ENCODE measurements at regions not wholly inside any gene's neighbourhood (a gene's known extent, or its start where the extent isn't known, plus 50 kb on each side); places are given as distances from the start of the nearest gene placed in this dataset.
"Not testable (repeated sequence)": the region's sequence is repeated elsewhere in the genome, so short reads cannot be mapped to it uniquely, and the experiment has no call there.

DNA sequence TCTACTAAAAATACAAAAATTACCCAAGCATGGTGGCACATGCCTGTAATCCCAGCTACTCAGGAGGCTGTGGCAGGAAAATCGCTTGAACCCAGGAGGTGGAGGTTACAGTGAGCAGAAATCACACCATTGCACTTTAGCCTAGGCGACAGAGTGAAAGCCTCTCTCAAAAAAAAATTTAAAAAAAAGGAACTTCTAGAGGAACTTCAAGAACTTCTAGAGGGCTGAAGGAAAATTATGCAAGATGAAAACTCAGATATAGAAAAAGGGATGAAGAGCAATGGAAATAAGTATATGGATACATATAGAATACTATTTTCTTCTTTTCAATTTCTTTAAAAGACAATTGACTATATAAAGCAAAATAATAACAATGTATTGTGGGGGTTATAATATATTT lies 51.2 kb upstream of the PRR5 start:
- no peak for DNase-seq

DNA sequence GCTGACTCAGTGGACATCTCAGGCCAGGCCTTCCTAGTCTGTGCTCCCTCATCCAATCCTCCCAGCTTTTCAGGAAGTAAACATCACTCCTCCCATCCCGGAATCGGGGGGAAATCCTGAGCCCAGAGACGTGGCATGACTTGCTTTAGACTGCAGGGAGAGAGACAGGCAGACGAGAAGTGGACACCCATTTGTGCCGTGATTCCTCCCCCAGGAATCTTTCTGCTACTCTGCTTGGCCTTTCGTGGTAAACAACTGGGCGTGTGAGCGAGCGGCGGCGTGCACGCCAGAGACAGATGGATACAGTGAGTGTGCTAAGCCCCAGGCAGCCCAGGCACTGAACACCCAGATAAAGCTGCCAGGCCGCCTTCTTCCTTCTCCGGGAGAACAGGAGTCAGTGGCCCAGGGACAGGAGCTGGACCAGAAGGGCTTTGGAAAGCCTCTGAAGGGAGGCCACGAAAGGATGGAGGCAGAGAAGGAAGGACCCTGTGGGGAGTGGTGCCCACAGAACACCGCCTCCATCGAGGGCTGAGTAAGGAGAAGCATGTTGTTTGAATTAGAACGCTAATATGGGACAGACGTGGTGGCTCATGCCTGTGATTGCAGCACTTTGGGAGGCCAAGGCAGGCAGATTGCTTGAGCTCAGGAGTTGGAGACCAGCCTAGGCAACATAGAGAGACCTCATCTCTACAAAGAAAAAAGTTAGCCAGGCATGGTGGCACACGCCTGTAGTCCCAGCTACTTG lies 53.0 kb upstream of the PRR5 start:
- DNase-seq: no peak

DNA sequence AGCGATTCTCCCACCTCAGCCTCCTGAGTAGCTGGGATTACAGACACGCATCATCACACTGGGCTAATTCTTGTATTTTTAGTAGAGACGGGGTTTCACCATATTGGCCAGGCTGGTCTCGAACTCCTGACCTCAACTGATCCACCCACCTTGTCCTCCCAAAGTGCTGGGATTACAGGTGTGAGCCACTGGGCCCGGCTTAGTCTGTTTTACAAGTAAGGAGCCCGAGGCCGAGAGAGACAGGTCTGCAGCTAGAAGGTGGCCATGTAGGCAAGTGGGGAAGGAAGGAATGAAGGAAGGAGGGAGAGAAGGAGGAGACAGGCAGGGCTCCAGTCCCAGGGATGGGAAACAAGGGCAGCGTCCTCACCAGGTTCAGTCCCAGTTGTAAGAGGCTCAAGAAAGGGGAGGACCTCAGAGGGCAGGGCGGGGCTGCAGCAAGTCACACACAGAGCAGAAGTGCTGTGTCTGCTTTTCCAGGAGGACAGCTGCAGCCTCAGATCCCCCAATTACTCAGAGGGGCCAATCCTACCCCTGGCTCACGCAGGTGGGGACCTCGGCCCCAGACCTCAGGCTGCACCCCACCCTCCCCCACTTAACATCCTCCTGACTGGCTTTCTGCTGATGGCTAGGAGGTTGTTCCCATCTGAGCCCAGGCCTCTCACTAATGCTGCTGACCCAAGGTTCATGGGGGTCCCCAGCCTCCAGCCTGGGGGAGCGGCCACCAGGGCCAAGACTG lies 53.8 kb upstream of the PRR5 start:
- no peak for DNase-seq

DNA sequence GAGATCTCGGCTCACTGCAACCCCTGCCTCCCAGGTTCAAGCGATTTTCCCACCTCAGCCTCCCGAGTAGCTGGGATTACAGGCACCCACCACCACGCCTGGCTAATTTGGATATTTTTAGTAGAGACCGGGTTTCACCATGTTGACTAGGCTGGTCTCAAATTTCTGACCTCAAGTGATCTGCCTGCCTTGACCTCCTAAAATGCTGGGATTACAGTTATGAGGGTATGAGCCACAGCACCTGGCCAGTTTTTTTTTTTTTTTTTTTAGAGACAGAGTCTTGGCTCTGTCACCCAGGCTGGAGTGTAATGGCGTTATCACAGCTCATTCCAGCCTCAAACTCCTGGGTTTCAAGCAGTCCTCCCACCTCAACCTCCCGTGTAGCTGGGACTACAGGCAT lies 54.9 kb upstream of the PRR5 start:
- DNase-seq: no peak

DNA sequence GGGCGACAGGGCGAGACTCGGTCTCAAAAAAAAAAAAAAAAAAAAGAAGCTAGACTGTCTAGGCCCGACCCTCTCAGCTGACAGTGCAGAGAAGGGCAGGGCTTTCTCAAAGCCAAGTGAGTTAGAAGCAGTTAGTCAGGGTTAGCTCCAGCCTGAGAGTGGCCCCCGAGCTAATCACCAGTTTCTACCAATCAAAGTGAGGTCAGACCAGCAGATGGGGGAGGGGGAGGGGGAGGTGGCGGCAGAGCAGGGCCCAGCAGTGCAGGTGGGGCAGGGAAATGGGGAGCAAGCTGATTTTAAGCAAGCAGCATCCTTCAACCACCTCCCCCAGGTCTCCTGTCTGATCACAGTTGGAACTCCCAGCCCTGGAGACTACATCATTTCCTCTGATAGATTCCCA lies 55.3 kb upstream of the PRR5 start:
- no peak for DNase-seq

DNA sequence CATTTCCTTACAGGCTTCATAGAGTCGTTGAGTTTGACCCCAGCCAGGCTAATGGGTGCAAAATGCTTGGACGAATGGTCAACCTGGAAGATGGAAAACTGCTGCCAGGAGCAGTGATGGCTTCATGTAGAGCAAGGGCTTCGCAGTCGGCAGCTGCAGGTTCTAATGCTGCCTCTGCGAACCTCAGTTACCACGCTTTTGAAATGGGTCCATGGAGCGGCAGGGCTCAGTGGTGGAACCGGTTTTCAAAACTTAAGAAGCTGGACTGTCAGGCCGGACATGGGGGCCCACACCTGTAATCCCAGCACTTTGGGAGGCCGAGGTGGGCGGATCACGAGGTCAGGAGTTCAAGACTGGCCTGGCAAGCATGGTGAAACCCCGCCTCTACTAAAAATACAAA lies 55.9 kb upstream of the PRR5 start:
- no peak for DNase-seq

DNA sequence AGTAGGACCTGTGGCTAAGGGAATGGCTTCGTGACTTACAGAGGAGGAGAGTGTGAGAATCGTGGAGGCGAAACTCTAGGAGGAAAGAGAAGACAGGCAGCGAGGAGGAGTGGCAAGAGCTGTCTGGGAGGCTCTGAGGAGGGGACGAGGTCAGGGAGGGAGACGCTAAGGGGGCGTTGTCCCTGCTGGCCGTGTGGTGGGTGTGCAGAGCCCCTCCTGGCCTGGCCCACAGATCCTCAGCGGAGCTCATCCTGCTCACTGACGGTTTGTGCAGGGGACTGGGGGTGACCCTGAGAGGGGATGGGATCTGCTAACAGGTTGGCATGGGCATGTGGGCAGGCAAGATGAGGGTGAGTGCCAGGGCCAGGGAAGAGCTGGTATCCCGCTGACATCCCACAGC lies 56.5 kb upstream of the PRR5 start:
- DNase-seq: no peak

DNA sequence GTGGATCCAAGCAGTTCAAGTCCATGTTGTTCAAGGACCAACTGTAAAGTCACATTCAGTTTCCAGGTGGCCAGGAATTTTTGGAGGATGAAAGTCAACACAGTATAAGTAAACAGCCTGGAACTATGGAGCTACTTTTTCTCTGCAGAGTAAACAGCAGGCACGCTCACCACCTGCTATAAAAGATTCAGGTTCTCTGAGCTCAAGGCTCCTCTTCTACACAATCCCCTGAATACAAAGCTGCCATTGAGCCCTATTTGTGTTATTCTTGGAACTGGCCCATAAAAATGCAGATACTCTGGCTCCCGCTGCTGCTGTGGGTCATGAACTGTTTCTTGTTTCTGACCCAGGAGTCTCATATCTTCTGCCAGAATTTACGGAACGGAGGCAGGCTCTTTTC lies 56.9 kb upstream of the PRR5 start:
- DNase-seq: no peak

DNA sequence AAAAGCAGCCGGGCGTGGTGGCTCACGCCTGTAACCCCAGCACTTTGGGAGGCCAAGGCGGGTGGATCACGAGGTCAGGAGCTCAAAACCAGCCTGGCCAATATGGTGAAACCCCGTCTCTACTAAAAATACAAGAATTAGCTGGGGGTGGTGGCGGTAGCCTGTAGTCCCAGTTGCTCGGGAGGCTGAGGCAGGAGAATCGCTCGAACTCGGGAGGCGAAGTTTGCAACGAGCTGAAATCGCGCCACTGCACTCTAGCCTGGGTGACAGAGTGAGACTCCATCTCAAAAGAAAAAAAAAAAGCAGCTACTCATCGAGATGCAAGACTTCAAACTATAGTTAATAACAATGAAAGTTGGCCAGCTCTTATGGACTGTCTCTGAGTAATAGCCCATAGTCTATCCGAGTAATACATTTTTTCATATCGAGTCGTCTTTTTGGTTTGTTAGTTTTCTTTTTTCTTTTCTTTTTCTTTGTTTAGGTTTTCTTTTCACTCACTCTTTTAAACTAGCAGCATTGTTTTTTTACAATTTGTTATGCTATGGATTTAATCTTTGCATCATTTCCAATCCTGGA lies 58.4 kb upstream of the PRR5 start:
- DNase-seq: not testable (repeated sequence)

DNA sequence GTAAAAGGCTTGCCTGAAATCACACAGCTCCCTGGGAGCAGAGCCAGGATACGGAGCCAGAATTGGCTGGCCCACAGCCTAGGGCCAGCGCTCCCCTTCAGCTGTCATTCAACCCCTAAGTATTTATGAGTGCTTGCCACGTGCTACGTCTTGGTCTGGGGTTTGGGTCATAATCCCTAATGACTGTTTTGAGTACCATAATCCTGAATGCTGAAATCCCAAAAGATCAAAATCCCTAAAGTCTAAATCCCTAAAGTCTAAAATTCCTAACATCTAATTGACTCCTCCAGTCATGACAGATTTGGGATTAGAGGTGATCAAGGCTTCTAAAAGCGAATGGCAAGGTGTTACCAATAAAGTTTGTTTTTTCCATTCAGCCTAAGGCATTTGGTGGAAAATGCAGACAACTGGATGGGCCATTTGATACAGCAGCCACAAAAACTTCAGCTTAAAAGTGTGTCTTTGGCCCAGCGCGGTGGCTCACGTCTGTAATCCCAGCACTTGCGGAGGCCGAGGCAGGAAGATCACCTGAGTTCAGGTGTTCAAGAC lies 59.8 kb upstream of the PRR5 start:
- no peak for DNase-seq

DNA sequence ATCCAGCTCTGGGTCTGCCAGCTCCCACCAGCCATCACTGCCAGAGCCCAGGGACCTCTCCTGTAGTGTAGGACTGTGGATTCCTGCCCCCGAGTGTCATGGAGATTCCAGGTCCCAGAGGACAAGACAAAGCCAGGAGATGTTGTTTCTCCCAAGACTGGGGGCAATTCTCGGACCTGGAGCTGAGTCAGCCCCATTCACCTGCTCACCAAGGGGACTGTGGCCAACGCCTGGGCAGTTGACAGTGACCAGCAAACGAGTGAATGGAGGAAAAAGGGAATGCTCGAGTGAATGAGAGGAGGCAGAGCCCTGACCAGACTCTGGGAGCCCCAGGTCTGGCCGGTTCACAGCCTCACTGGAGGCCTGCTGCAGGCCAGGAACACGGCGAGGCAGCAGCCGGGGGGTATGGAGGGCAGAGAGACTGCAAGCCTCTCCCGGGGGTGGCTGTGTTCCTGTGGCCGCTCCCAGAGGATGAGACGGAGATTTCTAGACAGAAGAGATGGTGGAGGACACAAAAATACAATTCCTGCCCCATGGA lies 61.3 kb upstream of the PRR5 start:
- DNase-seq: no peak

DNA sequence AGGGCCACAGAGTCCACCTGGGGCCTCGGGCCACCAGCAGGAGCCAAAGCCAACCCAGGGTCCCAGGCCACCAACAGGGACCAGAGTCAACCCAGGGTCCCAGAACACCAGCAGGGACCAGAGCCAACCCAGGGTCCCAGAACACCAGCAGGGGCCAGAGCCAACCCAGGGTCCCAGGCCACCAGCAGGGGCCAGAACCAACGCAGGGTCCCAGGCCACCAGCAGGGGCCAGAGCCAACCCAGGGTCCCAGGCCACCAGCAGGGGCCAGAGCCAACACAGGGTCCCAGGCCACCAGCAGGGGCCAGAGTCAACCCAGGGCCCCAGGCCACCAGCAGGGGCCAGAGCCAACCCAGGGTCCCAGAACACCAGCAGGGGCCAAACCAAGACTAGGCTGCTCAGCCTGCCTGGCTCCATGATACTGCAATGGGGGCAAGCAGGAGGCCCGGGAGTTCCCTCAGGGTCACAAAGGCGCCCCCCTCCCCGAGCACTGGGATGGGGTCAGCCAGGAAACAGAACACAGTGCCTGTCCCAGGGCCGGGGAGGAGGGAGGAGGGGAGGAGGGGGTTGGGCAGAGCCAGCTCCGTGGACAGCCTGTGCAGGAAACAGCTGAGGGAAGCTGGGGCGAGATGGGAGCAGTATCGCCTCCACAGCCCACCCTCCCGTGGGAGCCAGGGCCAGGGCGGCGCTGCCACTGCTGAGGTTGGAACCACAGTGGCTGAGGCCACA lies 62.0 kb upstream of the PRR5 start:
- DNase-seq: no peak

DNA sequence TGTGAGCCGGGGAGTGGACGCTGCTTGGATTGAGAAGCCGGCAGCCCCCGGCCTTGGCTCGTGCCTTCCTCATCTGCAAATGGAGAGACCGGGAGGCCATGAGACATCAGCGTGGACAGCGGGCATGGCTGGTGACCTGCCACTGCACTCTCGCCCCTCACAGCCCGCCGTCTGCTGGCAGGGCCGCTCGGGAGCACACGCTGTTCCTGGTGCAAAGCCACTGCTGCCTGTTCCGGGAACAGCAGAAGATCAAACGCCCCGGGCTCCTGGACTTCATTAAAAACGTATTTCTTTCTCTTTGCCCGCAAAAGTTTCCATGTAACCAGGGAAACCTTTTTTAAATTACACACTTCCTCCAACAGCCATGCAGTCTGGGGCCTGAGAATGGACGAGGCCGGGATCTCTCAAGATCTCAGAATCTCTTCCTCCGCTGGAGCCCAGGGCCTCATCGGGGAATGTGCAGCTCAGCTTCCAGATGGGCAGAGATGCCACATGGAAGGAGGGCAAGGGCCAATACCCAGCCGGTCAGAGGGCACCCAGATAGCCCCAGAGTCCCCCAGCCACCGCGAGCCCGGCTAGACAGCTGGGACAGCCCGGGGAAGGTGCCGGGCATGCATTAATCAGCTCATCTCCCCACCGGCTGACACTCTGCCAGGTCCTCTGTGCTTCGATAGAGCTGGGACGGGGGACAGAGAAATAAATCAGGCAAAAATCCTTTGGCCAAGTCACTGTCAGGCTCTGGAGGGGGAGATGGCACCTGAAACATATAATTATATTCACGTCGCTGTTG lies 62.8 kb upstream of the PRR5 start:
- DNase-seq: no peak

DNA sequence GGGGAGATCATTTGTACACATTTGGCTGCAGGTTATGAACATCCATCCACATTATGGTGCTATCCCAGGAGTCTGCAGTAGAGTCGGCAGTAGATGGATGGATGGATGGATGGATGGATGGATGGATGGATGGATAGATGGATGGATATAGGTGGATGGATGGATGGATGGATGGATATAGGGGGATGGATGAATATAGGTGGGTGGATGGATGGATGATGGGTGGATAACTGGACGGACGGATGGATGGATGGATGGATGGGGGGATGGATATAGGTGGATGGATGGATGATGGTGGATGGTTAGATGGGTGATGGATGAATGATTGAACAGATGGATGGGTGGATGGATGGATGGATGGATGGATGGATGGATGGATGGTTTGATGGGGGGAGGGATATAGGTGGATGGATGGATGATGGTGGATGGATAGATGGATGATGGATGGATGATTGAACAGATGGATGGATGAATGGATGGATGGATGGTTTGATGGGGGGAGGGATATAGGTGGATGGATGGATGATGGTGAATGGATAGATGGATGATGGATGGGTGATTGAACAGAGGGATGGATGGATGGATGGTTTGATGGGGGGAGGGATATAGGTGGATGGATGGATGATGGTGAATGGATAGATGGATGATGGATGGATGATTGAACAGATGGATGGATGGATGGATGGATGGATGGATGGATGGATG lies 65.3 kb upstream of the PRR5 start:
- DNase-seq: not testable (repeated sequence)

DNA sequence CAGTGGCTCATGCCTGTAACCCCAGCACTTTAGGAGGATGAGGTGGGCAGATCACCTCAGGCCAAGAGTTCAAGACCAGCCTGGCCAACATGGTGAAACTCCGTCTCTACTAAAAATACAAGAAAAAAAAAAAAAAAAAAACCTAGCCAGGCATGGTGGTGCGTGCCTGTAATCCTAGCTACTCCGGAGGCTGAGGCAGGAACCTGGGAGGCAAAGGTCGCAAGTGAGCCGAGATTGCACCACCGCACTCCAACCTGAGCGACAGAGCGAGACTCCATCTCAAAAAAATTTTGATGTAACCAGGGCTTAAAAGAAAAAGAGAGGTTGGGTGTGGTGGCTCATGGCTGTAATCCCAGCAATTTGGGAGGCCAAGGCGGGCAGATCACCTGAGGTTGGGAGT lies 66.4 kb upstream of the PRR5 start:
- DNase-seq: not testable (repeated sequence)

DNA sequence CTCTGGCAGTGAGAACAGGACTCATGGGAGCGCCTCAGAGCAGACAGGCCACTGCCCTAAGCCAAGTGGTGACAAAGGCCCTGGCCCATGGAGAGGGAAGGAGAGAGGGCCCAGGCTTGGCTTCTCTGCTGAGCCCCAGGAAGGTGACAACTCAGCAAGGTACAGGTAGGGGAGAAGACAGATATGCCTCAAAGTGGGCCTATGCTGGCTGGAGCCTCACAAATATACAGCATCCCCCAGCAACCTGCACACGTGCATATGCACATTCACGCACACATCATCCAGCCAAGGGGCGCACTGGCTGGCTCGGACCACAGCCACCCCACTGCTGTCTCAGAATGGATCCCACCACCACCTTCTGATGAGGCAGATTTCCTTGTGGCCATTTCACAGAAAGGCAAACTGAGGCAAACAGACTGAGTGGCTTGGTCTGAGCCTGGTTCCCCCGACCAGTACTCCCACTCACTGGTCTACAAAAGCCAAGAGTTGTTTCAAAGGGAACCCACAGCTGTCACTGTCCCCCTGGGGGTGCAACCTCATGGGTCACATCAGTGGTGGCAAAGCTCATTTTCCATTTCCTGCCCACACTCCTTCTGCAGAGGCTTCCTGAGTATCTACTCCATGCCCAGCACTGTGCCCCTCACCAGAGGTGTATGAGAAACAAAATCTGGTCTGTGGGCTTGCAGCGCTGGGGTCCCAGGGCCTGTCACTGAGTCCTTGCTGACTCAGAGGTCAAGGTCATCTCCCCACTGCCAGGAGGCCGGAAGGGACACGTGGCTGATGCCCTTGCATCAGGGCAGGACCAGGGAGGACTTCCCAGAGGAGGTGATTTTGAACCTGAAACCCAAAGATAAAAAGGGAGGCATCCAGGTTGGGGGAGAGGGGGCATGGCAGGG lies 67.3 kb upstream of the PRR5 start:
- no peak for DNase-seq

DNA sequence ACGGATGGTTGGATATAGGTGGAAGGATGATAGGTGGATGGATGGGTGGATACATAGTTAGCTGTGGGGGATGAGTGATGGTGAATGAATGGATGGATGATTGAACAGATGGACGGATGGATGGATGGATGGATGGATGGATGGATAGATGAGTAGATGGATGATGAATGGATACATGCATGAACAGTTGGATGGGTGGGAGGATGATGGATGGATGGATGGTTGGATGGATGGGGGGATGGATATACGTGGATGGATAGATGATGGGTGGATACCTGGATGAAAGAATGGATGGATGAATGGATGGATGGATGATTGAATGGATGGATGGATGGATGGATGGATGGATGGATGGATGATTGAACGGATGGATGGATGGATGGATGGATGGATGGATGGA lies 68.4 kb upstream of the PRR5 start:
- DNase-seq: no peak

DNA sequence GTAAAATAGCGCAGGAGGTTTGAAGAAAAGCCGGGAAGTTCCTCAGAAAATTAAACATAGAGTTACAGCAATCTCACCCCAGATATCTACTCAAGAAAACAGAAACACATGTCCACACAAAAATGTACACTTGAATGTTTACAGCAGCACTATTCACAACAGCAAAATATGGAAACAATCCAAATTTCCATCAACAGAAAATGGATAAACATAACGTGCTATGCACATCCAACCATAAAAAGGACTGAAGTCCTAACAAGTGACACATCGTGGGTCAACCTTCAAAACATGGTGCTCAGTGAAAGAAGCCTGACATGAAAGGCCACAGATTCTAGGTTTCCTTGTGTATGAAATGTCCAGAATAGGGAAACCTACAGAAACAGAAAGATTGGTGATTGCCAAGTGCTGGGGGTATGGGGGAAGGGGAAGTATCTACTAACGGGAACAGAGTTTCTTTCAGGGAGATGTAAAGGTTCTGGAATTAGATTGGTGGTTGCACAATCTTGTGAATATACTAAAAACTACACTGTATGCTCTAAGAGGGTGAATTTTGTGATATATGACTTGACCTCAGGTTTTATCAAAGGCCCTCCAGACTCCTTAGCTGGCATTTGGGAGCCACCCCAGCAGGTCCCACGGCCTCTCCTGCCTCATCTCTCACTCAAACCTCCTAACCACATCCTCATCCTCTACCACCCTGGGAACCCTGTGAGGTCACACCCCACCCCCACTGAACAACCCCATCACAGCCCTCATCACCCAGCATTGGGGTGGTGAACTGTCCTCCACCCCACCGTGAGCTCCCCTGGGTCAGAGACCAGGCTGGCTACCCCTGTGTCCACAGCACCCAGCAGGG lies 69.2 kb upstream of the PRR5 start:
- no peak for DNase-seq

DNA sequence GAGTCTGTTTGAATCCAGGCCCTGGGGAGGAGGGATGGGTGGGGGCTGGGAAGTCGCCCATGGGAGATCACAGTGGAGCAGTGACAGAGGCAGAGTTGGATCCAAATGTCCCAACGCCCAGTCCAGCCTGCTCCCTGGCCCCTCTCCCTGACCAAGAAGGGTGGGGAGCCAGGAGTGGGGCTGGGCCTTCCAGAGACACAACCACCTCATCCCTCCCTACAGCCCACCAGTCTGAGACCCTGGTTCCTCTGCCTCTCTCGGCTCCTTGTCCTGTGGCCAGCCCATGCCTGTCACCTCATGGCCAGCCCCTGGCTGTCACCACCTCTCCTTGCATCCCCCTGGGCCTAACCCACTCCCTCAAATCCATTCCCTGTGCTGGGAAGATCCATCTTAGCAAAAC lies 71.2 kb upstream of the PRR5 start:
- no peak for DNase-seq

DNA sequence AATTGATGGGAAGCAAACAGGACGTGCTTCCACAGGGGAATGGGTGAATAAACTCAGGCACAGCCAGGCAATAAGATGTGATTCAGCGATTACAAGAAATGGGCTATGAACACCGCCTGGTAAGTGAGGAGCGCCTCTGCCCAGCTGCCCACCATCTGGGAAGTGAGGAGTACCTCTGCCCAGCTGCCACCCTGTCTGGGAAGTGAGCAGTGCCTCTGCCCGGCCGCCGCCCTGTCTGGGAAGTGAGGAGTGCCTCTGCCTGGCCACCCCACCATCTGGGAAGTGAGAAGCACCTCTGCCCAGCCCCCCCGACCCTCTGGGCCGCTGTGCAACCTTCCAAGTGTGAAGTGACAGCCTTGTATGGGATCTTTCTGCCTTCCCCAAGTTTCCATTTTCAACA lies 73.2 kb upstream of the PRR5 start:
- DNase-seq: no peak
